ENCODE measurements at regions not wholly inside any gene's neighbourhood (a gene's known extent, or its start where the extent isn't known, plus 50 kb on each side); places are given as distances from the start of the nearest gene placed in this dataset.

DNA sequence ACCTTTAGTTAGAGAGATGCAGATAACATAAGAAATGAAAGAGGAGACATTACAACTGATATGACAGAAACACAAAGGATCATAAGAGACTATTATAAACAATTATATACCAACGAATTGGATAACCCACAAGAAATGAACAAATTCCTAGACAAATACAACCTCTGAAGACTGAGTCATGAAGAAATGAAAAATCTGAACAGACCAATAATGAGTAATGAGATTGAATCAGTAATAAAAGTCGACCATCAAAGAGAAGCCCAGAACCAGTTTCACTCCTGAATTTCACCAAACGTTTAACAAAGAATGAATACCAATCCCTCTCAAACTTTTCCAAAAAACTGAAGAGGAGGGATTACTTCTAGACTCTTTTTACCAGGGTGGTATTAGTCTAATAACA is 50.5 kb upstream of the PCAT7 start:
- TF ChIP-seq, protein P1, sequence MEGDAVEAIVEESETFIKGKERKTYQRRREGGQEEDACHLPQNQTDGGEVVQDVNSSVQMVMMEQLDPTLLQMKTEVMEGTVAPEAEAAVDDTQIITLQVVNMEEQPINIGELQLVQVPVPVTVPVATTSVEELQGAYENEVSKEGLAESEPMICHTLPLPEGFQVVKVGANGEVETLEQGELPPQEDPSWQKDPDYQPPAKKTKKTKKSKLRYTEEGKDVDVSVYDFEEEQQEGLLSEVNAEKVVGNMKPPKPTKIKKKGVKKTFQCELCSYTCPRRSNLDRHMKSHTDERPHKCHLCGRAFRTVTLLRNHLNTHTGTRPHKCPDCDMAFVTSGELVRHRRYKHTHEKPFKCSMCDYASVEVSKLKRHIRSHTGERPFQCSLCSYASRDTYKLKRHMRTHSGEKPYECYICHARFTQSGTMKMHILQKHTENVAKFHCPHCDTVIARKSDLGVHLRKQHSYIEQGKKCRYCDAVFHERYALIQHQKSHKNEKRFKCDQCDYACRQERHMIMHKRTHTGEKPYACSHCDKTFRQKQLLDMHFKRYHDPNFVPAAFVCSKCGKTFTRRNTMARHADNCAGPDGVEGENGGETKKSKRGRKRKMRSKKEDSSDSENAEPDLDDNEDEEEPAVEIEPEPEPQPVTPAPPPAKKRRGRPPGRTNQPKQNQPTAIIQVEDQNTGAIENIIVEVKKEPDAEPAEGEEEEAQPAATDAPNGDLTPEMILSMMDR (IDR thresholded peaks at IDR 0.05; ENCODE audit: borderline replicate concordance, control extremely low read depth, extremely low read depth, insufficient read depth, missing control alignments), result no peak
- in situ Hi-C loops (cut with MboI; ENCODE audit: low sequenced_read_pairs, unreplicated experiment), result no loop called here
- no peak for DNase-seq (ENCODE audit: low spot score)
